HepG2 (cell line): ENCODE measurements at regions not wholly inside any gene's neighbourhood (a gene's known extent, or its start where the extent isn't known, plus 50 kb on each side); places are given as distances from the start of the nearest gene placed in this dataset.

Experiments
- ATAC-seq: fragments of 200-7000 bp; cut with Tn5 transposase; 3 replicates; pipeline ENCODE4 v1.9.1; 2020; ENCODE audit warnings: mild to moderate bottlenecking, moderate library complexity
- BruUV-seq: library from RNA; stranded (reverse); fragments of 400-500 nt; replicated peaks from 2 replicates; lab custom pipeline; 2021; lab: Mats Ljungman, UMichigan
- CTCF ChIA-PET: fragments of 300-600 bp; formaldehyde crosslinking; extraction: SDS; loops from one replicate; lab custom pipeline; 2021; ENCODE audit warnings: low total read pairs, inconsistent platforms, low intra/inter-chr PET ratio; lab: Yijun Ruan, JAX
- POLR2A ChIA-PET: fragments of 350-600 bp; sonication (Branson Sonifier 250); formaldehyde crosslinking; loops from one replicate; lab custom pipeline; 2020; ENCODE audit warnings: antibody characterized with exemption, inconsistent platforms; lab: Yijun Ruan, JAX
- DNase-seq: peaks from one replicate; pipeline ENCODE4 v3.0.0-alpha.2; 2015; ENCODE audit warnings: low spot score
- FAIRE-seq: peaks from 3 replicates; lab custom pipeline; 2011; peaks lifted over from hg19 to GRCh38; lab: Jason Lieb, UNC
- H2AFZ ChIP-seq: one replicate; pipeline ENCODE4 v1.6.1; 2011; ENCODE audit warnings: low read length, inconsistent platforms
- H3K27ac ChIP-seq: fragments of 300-600 bp; 3 replicates; pipeline ENCODE4 v1.8.0; 2011; ENCODE audit warnings: mixed run types, mild to moderate bottlenecking, mixed read lengths, low read length, inconsistent platforms; ENCODE audit not compliant: insufficient read depth; ENCODE audit errors: extremely low read length
- H3K27me3 ChIP-seq, 2 experiments: fragments of 200-600 bp in 1 of 2; 2 replicates in 1 of 2; 3 replicates in 1 of 2; pipeline versions ENCODE4 v1.6.0 to v1.8.0; 2011; ENCODE audit warnings: low read length in 2 of 2, mild to moderate bottlenecking in 2 of 2, moderate library complexity in 2 of 2, inconsistent platforms in 1 of 2; ENCODE audit not compliant: insufficient read depth in 2 of 2, control insufficient read depth in 1 of 2
- H3K36me3 ChIP-seq, 2 experiments: fragments of 200-600 bp in 1 of 2; replicated peaks in 1 of 2; 2 replicates in 1 of 2; 3 replicates in 1 of 2; pipeline versions ENCODE4 v1.5.1 to v1.8.0; 2011; ENCODE audit warnings: low read length in 2 of 2, inconsistent platforms in 1 of 2; ENCODE audit not compliant: insufficient read depth in 2 of 2, control insufficient read depth in 1 of 2
- H3K4me1 ChIP-seq: 2 replicates; pipeline ENCODE4 v1.5.1; 2012; ENCODE audit warnings: low read length, inconsistent platforms; ENCODE audit not compliant: insufficient read depth
- H3K4me2 ChIP-seq: 2 replicates; pipeline ENCODE4 v1.6.0; 2011; ENCODE audit warnings: low read depth, low read length, inconsistent platforms
- H3K4me3 ChIP-seq, 3 experiments: fragments of 200-600 bp in 1 of 3; sonication (generic), shearing (Covaris generic) in 1 of 3; replicated peaks in 1 of 3; 2 replicates each; pipeline ENCODE4 v1.5.1; 2011 to 2016; ENCODE audit warnings: low read length in 3 of 3, inconsistent platforms in 2 of 3, low read depth in 2 of 3, mild to moderate bottlenecking in 2 of 3, control low read depth in 1 of 3, mixed read lengths in 1 of 3; ENCODE audit not compliant: insufficient read depth in 1 of 3
- H3K79me2 ChIP-seq: one replicate; pipeline ENCODE4 v1.6.1; 2011; ENCODE audit warnings: low read length, inconsistent platforms; ENCODE audit not compliant: insufficient read depth
- H3K9ac ChIP-seq: 2 replicates; pipeline ENCODE4 v1.6.0; 2011; ENCODE audit warnings: mild to moderate bottlenecking, low read depth, low read length, inconsistent platforms; ENCODE audit not compliant: insufficient read depth
- H3K9me3 ChIP-seq: 2 replicates; pipeline ENCODE4 v1.5.1; 2012; ENCODE audit warnings: mild to moderate bottlenecking, low read length
- H4K20me1 ChIP-seq: 2 replicates; pipeline ENCODE4 v1.6.0; 2011; ENCODE audit warnings: inconsistent platforms, mild to moderate bottlenecking, low read length, moderate library complexity; ENCODE audit not compliant: insufficient read depth
- DBP ChIP-seq: sonication (generic); formaldehyde crosslinking; IDR thresholded peaks from 2 replicates; pipeline ENCODE4 v1.4.0; 2020; ENCODE audit warnings: missing genetic modification reagents; ENCODE audit errors: not compliant biosample characterization
- FLYWCH1 ChIP-seq: sonication (generic); formaldehyde crosslinking; IDR thresholded peaks from 2 replicates; pipeline ENCODE4 v1.8.1; 2023; ENCODE audit warnings: mild to moderate bottlenecking, missing genetic modification reagents
- MEF2D ChIP-seq: sonication (generic); formaldehyde crosslinking; IDR thresholded peaks from 2 replicates; pipeline ENCODE4 v1.5.1; 2020; ENCODE audit warnings: mild to moderate bottlenecking, missing genetic modification reagents
- MXI1 ChIP-seq: IDR thresholded peaks from 3 replicates; pipeline ENCODE4 v1.6.1; 2012; ENCODE audit warnings: low read depth, low read length, inconsistent platforms, borderline replicate concordance
- SRSF9 ChIP-seq: fragments of 200-400 bp; formaldehyde crosslinking; IDR thresholded peaks from 2 replicates; pipeline ENCODE4 v1.6.1; 2018; ENCODE audit warnings: borderline replicate concordance, mild to moderate bottlenecking, low read depth, low read length; ENCODE audit not compliant: insufficient read depth, poor library complexity, severe bottlenecking
- TCF7 ChIP-seq: sonication (generic); IDR thresholded peaks from 2 replicates; pipeline ENCODE4 v1.6.1; 2016; ENCODE audit warnings: antibody characterized with exemption, low read depth
- ZBTB2 ChIP-seq: sonication (generic); formaldehyde crosslinking; IDR thresholded peaks from 2 replicates; pipeline ENCODE4 v1.8.0; 2022; ENCODE audit warnings: low read depth, missing genetic modification reagents
- ZBTB3 ChIP-seq: sonication (generic); formaldehyde crosslinking; IDR thresholded peaks from 2 replicates; pipeline ENCODE4 v1.4.0; 2020; ENCODE audit warnings: low read depth, mild to moderate bottlenecking, moderate library complexity, missing genetic modification reagents, borderline replicate concordance
- ZNF280B ChIP-seq: sonication (generic); formaldehyde crosslinking; IDR thresholded peaks from 2 replicates; pipeline ENCODE4 v1.5.0; 2020; ENCODE audit warnings: missing genetic modification reagents, mild to moderate bottlenecking, borderline replicate concordance
- ZNF326 ChIP-seq: sonication (generic); formaldehyde crosslinking; IDR thresholded peaks from 2 replicates; pipeline ENCODE4 v1.4.0; 2020; ENCODE audit warnings: missing genetic modification reagents, borderline replicate concordance
- ZNF607 ChIP-seq: sonication (generic); formaldehyde crosslinking; IDR thresholded peaks from 2 replicates; pipeline ENCODE4 v1.5.1; 2020; ENCODE audit warnings: missing genetic modification reagents, mild to moderate bottlenecking, borderline replicate concordance
- ZNF773 ChIP-seq: sonication (generic); formaldehyde crosslinking; IDR thresholded peaks from 2 replicates; pipeline ENCODE4 v1.4.0; 2020; ENCODE audit warnings: missing genetic modification reagents, borderline replicate concordance
- ZNF782 ChIP-seq: sonication (generic); formaldehyde crosslinking; IDR thresholded peaks from 2 replicates; pipeline ENCODE4 v1.4.0; 2020; ENCODE audit warnings: missing genetic modification reagents, mild to moderate bottlenecking, borderline replicate concordance
- ZSCAN22 ChIP-seq: sonication (generic); formaldehyde crosslinking; IDR thresholded peaks from 2 replicates; pipeline ENCODE4 v1.4.0; 2020; ENCODE audit warnings: mild to moderate bottlenecking, missing genetic modification reagents
- WGBS: methylation state at CpG from one replicate; pipeline ENCODE4 v1.1.6; 2017; ENCODE audit warnings: low lambda C conversion rate; 5-methylcytosine and 5-hydroxymethylcytosine counted together
- in situ Hi-C: cut with HindIII; loops from 2 replicates; pipeline ENCODE4 v1.10.0; 2017; ENCODE audit warnings: low pct_unique_long_range_greater_than_20kb; ENCODE audit not compliant: extremely low pct_ligation_motif_present
- intact Hi-C: fragments of 100-400 bp; cut with micrococcal nuclease; formaldehyde crosslinking; loops from one replicate; pipeline ENCODE4 v1.10.0; 2022; ENCODE audit not compliant: unreplicated experiment

- DNase-seq: no peak
- 0% methylated on average over 2 of the region's 2 CpGs for WGBS
- no peak overlapping the region for H3K4me3 ChIP-seq
- BruUV-seq: no TSS peak
- peaks cover 39% of the 10 kb centered on the region for H3K9me3 ChIP-seq
- ChIA-PET CTCF (no interaction called here), POLR2A (no interaction called here)
- intact Hi-C loops: no loop called here
- no peak for ATAC-seq
- no peak overlapping the region for H3K4me2 ChIP-seq
- H3K27ac ChIP-seq: no peak overlapping the region
- no peak overlapping the region for H3K9ac ChIP-seq
- H3K79me2 ChIP-seq: no peaks in the 10 kb centered on the region
- no peaks in the 10 kb centered on the region for H3K36me3 ChIP-seq
- H3K27me3 ChIP-seq: no peaks in the 10 kb centered on the region
- H2AFZ ChIP-seq: no peak overlapping the region
- no peak for FAIRE-seq
- TF ChIP-seq ZBTB3 (CRISPR knock-in tag) (no peak), ZNF773 (CRISPR knock-in tag) (no peak), ZSCAN22 (CRISPR knock-in tag) (no peak), TCF7 (no peak), FLYWCH1 (no peak), ZBTB2 (CRISPR knock-in tag) (no peak)
- TF ChIP-seq, all 625 proteins: peak for 0
- in situ Hi-C loops: no loop called here
- Histone ChIP-seq H3K4me1 (no peaks in the 10 kb centered on the region), H4K20me1 (no peaks in the 10 kb centered on the region)
These were observed 759.8 kb upstream of the MDGA2 start for GRCh38 chr14:48435221-48435620.

- FAIRE-seq: no peak
- intact Hi-C loops: no loop called here
- 15% methylated on average over 5 of the region's 5 CpGs for WGBS
- TF ChIP-seq ZNF782 (CRISPR knock-in tag) (no peak), SRSF9 (no peak), MXI1 (no peak), MEF2D (CRISPR knock-in tag) (no peak), DBP (CRISPR knock-in tag) (no peak), ZNF607 (CRISPR knock-in tag) (no peak), ZNF326 (CRISPR knock-in tag) (no peak), ZNF280B (CRISPR knock-in tag) (no peak)
These were observed 755.4 kb upstream of the MDGA2 start for GRCh38 chr14:48430805-48431204.

More at GRCh38 chr14:48430805-48431204, 755.4 kb upstream of the MDGA2 start:
- ATAC-seq: no peak
- H3K4me1 ChIP-seq: no peaks in the 10 kb centered on the region
- no peaks in the 10 kb centered on the region for H4K20me1 ChIP-seq
- no peaks in the 10 kb centered on the region for H3K79me2 ChIP-seq
- no peaks in the 10 kb centered on the region for H3K36me3 ChIP-seq
- no peak overlapping the region for H3K27ac ChIP-seq
- in situ Hi-C loops: no loop called here
- H2AFZ ChIP-seq: no peak overlapping the region
- H3K9ac ChIP-seq: no peak overlapping the region
- H3K4me2 ChIP-seq: no peak overlapping the region
- BruUV-seq: no TSS peak
- ChIA-PET POLR2A (no interaction called here), CTCF (no interaction called here)
- DNase-seq: no peak
- no peaks in the 10 kb centered on the region for H3K27me3 ChIP-seq
- peaks cover 35% of the 10 kb centered on the region; the same call in 1 of the 2 replicates for H3K9me3 ChIP-seq
- H3K4me3 ChIP-seq: no peak overlapping the region
